ENCODE measurements at regions not wholly inside any gene's neighbourhood (a gene's known extent, or its start where the extent isn't known, plus 50 kb on each side); places are given as distances from the start of the nearest gene placed in this dataset.

DNA sequence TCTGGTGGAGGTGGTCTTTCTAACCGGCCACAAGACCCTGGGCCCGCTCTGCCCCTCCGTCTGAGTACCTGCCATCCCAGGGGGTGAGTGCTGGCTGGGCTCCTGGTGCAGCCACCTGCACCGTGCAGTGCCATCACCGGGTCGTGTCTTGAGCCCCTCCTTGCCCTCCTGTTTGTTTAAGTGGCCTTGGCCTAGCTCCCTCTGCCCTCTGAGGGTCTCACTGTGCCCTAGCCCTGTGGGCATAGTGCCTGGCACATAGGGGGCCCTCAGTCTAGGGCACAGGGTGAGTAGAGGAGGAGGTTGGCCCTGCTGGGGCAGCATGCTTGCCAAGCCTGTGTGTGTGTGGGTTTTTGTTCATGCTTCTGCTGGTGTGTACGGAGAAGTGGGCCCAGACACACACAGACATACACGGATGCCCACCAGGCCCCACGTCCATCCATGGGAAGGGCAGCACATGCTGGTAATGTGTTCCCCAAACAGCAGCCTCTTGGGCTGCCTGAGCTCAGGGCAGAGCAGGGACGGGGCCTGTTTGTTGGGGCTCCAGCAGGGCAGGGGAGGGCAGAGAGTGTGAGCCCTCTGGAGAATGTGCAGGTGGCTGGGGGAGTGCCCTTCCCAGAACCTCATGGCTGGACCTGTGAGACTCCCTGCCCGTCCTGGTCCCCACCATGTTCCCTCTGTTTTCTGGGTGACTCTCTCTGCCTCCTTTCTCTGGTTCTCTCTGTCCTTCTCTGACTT lies 94.6 kb downstream of the GLI2 start:
- TF ChIP-seq, protein P1, sequence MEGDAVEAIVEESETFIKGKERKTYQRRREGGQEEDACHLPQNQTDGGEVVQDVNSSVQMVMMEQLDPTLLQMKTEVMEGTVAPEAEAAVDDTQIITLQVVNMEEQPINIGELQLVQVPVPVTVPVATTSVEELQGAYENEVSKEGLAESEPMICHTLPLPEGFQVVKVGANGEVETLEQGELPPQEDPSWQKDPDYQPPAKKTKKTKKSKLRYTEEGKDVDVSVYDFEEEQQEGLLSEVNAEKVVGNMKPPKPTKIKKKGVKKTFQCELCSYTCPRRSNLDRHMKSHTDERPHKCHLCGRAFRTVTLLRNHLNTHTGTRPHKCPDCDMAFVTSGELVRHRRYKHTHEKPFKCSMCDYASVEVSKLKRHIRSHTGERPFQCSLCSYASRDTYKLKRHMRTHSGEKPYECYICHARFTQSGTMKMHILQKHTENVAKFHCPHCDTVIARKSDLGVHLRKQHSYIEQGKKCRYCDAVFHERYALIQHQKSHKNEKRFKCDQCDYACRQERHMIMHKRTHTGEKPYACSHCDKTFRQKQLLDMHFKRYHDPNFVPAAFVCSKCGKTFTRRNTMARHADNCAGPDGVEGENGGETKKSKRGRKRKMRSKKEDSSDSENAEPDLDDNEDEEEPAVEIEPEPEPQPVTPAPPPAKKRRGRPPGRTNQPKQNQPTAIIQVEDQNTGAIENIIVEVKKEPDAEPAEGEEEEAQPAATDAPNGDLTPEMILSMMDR (IDR thresholded peaks at IDR 0.05), result no peak
- TF ChIP-seq POLR2A (IDR thresholded peaks at IDR 0.05), result no peak
